GM18517 (cell line): ENCODE measurements at regions not wholly inside any gene's neighbourhood (a gene's known extent, or its start where the extent isn't known, plus 50 kb on each side); places are given as distances from the start of the nearest gene placed in this dataset.

Experiments used
- ATAC-seq: cut with Tn5 transposase; IDR thresholded peaks from one replicate; pipeline ENCODE4 v1.9.1; 2021; ENCODE audit warnings: mild to moderate bottlenecking, moderate library complexity; ENCODE audit not compliant: unreplicated experiment

- ATAC-seq, result no peak
These were observed 248.2 kb upstream of the PMEPA1 start for GRCh38 chr20:57958050-57958420.

GRCh38 chr20:57957411-57958049, 247.7 kb upstream of the PMEPA1 start:
- no peak for ATAC-seq

GRCh38 chr20:57953638-57954037, 243.8 kb upstream of the PMEPA1 start:
- ATAC-seq, result no peak

GRCh38 chr20:57952136-57952535, 242.3 kb upstream of the PMEPA1 start:
- no peak for ATAC-seq

GRCh38 chr20:57951549-57951948, 241.7 kb upstream of the PMEPA1 start:
- ATAC-seq, result no peak

GRCh38 chr20:57950764-57951485, 241.1 kb upstream of the PMEPA1 start:
- ATAC-seq, result no peak

DNA sequence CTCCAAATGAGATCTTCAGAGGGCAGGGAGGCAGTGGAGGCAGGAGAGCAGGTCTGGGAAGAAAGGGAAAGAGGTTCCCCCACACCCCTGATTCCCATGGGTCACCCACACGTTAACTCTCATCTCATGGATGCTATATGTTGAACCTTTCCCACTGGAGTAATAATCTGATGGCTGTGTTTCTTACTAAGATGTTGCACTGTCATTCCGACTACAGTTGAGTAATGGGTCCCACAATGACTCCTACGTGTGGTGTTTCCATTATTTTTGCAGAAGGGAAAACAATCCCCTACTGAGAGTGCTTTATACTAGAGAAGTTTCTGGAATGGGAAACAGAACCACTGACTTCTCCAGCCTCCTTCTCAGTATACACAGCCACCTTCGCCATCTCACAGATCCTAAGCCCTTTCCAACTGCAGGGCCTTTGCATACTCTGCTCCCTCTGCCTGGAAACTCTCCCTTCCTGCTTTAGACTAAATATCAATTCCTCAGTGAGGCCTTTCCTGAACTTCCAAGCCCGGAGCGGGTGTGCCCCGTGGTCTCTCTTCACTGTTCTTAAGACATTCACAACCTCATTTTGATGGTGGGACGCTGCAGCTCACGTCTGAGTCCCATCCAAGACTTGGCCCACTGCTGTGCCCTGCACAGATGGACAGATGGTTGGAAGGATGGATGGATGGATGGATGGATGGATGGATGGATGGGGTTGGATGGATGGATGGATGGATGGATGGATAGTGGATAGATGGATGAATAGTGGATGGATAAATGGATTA, 238.6 kb upstream of the PMEPA1 start:
- no peak for ATAC-seq

GRCh38 chr20:57947421-57948179, 237.8 kb upstream of the PMEPA1 start:
- no peak for ATAC-seq

GRCh38 chr20:57946559-57947315, 236.9 kb upstream of the PMEPA1 start:
- no peak for ATAC-seq

DNA sequence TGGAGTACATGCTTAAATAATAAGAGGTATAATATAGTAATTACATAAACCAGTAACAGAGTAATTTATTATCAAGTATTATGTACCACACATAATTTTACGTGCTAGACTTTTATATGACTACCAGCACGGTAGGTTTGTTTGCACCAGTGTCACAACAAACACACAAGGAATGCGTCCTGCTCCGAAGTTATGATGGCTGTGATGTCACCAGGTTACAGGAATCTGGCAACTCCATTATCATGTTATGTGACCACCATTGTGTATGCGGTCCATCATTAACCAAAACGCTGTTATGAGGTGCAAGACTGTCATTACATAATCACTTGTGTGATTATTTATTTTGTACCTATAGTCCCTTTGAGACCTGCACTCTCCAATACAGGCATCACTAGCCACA, 235.2 kb upstream of the PMEPA1 start:
- ATAC-seq, result no peak

DNA sequence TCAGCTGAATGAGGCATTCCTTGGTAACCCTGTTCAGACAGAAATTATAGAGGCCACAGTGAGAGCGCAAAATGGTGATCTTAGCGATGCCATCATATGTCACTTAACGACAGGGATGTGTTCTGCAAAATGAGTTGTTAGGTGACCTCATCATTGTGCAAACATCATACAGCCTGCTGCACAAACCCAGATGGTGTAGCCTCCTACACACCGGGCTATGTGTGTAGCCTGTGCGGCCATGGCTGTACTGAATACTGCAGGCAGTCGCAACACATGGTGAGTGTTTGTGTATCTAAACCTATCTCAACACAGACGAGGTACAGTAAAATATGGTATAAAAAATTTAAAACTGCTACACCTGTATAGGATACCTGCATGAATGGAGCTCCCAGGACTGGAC, 234.1 kb upstream of the PMEPA1 start:
- ATAC-seq, result no peak

DNA sequence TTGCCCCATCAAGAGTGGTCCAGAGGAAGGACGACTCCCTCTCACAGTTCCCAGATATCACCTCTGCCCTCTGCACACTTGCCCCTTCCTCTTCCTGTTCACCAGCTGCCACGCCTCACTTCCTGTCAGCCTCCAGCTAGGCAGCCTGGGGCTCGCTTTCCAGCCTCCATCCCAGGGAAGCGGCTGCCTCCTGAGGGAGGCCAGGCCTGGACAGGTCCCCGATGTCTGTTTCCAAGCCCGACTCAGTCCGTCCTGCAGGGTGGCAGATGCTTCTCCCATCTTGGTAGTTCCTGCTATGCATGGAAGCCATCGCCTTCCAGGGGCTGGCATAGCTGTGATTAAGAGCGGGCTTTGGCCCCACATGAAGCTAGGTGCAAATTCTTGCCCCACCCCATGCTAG, 233.5 kb upstream of the PMEPA1 start:
- ATAC-seq, result no peak

- ATAC-seq, result no peak
These were observed 232.0 kb upstream of the PMEPA1 start for GRCh38 chr20:57941604-57942381.

GRCh38 chr20:57940868-57941522, 231.2 kb upstream of the PMEPA1 start:
- no peak for ATAC-seq

DNA sequence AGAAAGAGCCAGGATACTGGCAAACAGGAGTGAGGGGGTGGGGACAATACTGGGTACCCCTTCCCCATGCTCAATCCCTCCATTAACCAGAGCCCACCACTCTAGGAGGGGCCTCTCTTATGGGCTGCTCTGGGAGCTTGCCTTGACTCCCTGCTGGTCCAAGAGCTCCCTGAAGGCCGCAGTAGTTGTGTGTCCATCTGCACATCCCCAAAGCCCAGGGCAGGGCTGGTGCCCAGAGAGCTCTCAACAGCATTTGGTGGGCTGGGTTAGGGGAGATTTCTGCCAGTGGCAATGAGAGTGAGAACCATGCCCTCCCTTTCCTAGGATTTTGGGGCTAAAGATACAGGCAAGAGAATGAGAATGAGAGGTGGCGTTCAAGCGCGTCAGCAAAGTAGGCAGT, 230.6 kb upstream of the PMEPA1 start:
- no peak for ATAC-seq

- no peak for ATAC-seq
These were observed 229.7 kb upstream of the PMEPA1 start for GRCh38 chr20:57939499-57939898.

DNA sequence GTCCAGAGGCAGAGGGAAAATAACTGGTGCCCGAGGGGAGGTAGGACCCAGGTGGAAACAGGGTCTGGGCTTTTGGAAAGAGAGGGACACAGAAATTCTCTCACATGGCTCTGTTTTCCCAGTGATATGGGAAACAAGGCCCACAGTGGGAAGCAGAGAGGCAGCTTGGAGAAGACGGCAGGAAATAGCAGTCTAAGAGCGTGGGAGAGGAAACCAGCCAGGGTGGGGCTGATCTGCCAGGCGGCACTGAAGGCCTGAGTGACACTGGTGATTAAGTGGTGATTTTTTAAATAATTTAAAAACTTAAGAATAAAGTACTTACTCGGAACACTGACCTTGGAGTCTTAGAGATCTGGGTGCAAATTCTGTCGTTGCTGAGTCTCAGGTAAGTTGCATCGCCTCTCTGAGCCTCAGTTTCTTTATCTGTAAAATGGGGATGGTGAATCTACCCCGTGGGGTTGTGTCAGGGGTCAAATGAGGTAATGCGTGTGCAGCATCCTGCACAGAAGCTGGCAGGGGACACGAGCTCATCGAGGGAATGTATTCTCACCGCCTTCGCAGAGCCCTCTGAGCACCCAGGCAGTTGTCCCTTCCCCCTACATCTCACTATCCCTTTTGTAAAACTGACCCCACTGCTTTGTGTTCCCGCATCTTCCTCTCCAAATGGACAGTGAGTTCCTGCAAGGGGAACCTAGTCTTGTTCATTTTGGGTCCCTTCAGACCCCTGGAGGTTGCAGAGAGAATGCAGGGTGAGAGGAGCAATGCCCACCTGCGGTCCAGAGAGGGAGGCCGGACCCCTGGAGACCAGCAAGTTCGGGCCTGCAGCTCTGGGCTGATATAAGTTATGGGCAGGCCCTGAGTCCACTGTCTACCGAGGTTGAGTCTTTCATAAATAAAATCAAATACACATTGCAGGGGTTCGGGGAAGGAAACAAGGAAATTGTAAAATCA, 228.6 kb upstream of the PMEPA1 start:
- no peak for ATAC-seq
